HG03575 (cell line): ENCODE measurements at regions not wholly inside any gene's neighbourhood (a gene's known extent, or its start where the extent isn't known, plus 50 kb on each side); places are given as distances from the start of the nearest gene placed in this dataset.

Experiments
- ATAC-seq: cut with Tn5 transposase; IDR thresholded peaks from one replicate; pipeline ENCODE4 v1.9.1; 2021; ENCODE audit not compliant: unreplicated experiment, insufficient number of reproducible peaks, low FRiP score; ENCODE audit errors: extremely low read depth

GRCh38 chr9:105129731-105130130 is 114.7 kb upstream of the SLC44A1 start:
- no peak for ATAC-seq

DNA sequence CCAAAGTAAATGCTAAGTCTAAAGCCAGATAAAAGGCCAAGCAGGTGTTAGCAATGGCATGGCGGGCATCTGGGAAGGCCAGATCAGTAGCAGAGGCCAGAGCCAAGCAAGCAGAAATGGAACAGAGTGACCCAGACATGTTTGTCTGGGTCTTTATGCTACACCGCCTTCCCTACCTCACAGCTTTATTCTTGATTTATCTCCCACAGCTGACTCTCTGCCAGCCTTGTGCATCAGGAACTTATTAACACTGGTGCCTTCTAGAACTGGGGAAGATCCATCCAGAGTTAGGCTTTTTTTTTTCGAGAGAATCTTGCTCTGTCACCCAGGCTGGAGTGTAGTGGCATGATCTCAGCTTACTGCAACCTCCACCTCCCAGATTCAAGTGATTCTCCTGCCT is 112.5 kb upstream of the SLC44A1 start:
- no peak for ATAC-seq

DNA sequence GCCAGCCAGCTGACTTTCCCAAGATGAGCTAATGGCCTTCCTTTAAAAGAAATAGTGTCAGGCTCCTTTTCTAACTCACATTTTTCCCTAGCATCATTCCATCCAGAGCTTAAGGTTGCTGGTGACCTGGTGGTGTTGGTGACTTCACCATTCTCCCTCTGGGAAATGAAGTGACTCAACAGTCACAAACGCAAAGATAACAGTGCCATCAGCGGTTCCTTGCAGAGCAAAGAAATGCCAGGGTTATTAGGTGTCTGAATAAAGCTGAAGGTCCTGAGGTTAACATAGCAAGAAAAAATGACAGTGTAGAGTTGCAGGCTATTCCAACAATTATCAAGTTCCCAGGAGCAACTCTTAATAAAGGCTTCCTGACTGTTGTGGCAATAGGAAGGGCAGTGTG is 111.8 kb upstream of the SLC44A1 start:
- ATAC-seq = no peak

DNA sequence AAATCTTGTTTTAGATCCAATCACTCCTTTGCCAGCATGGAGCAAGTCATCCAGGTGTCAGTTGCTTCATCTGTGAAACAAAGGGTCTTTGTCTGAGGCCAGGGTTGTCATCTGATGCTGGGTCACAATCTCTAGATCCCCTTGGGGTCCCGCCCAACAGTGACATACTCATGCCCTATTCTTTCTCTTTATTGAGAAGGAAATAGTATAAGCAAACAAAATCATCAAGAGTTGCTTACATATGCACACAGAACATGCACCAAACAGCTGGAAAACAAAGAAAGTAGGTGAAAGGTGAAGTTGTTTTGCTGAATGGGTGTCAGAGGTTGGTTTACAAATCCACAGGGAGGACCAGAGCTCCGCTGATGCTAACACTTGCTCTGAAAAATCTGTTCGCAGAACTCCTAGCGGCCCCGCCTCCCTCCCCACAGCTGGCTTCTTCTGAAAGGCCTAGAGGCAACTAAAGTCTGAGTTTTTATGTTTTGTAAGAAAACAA is 106.1 kb upstream of the SLC44A1 start:
- ATAC-seq = no peak

GRCh38 chr9:105141146-105141975 is 103.1 kb upstream of the SLC44A1 start:
- ATAC-seq = no peak

DNA sequence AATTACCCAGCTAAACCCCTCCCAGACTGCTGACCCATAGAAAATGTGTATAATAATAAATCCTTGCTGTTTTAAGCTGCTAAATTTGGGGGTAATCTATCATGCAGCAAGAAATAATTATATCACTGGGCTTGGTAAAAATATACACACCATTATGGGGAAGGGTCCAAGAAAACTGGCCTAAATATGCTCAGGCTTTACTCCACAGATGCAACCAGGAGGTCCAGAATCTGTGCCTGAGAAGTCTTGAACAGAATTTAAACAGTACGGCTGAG is 102.5 kb upstream of the SLC44A1 start:
- no peak for ATAC-seq

GRCh38 chr9:105142406-105143135 is 101.9 kb upstream of the SLC44A1 start:
- ATAC-seq = no peak

GRCh38 chr9:105143136-105143430 is 101.4 kb upstream of the SLC44A1 start:
- ATAC-seq = no peak

DNA sequence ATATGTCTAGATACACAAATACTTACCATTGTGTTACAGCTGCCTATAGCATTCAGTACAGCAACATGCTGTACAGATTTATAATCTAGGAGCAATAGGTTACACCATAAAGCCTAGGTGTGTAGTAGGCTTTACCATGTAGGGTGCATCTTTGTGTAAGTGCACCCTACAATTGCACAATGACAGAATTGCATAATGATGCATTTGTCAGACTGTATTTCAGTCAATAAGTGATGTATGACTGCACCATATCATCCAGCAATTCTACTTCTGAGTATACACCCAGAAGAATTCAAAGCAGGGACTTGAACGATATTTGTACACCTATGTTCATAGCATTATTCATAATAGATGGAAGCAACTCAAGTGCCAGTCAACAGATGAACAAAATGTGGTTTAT is 100.4 kb upstream of the SLC44A1 start:
- no peak for ATAC-seq

GRCh38 chr9:105144841-105145240 is 99.6 kb upstream of the SLC44A1 start:
- no peak for ATAC-seq

DNA sequence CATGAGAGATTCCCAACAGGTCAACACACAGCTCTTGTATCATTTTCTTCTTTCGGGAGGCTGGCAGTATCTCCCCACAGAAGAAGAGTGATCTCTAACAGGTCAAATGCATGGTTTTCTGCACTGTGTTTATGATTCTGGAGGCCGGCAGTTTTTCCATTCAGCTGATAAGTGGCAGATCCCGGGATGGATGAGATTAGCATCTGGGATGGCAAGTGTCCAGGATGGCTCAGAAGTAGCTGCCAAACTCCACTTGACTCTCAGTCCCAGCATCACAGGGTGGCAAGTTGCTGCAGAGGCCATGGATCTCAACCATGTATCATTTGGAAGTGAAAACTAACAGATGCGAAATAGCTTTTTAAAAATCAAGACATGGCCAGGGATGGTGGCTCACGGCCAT is 97.8 kb upstream of the SLC44A1 start:
- ATAC-seq = no peak

DNA sequence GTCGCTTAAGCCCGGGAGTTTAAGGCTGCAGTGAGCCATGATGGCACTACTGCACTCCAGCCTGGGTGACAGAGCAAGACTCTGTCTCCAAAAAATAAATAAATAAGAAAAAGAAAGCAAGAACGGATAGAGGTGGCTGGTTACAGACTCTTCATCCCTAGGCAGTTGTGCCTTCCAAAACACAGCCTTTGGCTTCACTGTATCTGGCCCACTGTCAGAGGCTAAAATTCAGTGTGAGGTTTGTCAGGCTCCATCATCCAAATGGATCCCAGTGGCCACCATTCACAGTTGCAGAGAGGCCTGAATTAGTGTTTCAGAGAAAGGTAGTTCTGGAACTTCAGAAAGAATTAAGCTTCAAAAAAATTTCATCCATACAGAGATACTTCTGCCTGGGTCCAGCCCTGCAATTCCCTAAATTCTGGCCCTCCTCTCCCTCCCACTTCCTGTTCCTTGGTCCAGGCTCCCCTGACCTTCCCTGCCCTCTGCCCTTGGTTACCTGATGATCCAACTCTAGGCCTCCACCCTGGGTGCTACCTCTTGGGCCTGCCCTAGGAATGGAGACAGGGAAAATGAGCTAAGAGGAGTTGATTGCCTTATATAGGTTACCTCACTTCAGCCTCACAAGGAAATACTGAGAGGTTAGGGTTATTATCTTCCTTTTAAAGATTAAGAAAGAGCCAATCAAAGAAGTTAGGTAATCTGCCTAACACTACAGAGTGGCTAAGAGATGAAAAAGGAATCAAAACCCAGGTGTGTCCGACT is 97.2 kb upstream of the SLC44A1 start:
- ATAC-seq = no peak

- ATAC-seq = no peak
Observed at GRCh38 chr9:105148328-105149006, 96.0 kb upstream of the SLC44A1 start.

GRCh38 chr9:105150991-105151685 is 93.3 kb upstream of the SLC44A1 start:
- ATAC-seq = no peak

- no peak for ATAC-seq
Observed at GRCh38 chr9:105151686-105151995, 92.8 kb upstream of the SLC44A1 start.

DNA sequence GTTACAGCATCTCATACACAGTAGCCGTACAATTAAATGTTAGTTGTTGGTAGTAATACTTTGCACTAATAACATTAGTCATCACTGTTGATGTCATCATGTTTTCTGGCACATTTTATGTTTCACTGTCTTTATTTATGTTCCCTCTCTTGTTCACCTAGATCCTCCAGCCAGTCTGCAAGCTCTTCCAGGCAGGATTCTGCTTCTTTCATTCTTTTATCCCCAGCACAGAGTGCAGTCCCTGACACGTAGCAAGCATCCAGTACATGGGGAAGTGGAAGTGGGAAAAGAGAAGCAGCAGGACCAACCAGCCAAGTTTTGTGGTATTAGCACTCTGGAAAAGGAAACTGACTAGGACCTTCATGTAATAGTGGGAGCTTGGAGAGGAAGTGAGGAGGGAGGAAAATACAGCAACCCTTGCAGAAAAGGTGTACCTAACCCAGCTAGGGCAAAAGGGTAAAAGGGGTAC is 89.7 kb upstream of the SLC44A1 start:
- ATAC-seq = no peak

DNA sequence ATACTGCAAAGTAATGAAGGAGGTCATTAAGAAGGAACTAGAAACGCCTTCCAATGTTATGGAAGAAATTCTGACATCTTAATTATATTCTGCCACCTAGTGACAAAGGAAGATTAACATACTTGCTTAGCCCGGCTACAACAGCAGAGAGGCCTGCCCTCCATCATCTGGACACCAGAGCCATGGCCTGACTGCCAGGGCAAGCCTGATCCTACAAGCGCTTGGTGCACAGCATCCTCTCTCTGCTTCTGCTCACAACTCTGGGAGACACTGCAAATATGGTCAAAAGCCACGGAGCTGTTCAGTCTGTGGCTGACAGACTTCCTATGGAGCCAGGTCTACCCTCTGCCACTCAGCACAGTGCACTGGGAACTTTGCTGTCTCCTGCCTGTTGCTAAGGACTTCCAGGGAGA is 87.3 kb upstream of the SLC44A1 start:
- ATAC-seq = no peak

DNA sequence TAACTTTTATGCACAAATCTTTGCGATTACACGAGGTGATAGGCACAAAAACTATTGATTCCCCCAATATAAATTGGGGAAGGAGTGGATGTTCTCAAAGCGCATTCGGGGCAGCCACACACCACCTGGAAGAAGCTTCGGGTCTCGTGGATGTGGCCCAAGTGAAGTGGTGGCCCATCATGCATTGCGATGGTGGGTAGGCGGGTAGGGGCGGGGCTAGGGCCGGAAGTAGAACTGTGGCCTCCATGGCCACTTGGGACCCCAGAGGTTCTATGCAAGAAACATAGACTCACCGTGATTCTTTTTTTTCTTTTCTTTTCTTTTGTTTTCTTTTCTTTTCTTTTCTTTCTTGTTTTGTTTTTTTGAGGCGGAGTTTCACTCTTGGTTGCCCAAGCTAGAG is 86.4 kb upstream of the SLC44A1 start:
- ATAC-seq = no peak

GRCh38 chr9:105158898-105159297 is 85.6 kb upstream of the SLC44A1 start:
- no peak for ATAC-seq
